Right lobe of liver (tissue), 6 donors: ENCODE measurements at regions not wholly inside any gene's neighbourhood (a gene's known extent, or its start where the extent isn't known, plus 50 kb on each side); places are given as distances from the start of the nearest gene placed in this dataset.

Experiments used
- ATAC-seq, 4 donors: fragments of 200-7000 bp; cut with Tn5 transposase; one replicate each; pipeline ENCODE4 v1.9.1; 2020; ENCODE audit warnings: mild to moderate bottlenecking in 4 of 4, moderate library complexity in 4 of 4
- DNase-seq, 3 donors: peaks; one replicate each; pipeline ENCODE4 v3.0.0-alpha.2; 2020
- H3K27ac ChIP-seq, 3 donors: fragments of 200-600 bp; one replicate each; pipeline ENCODE4 v1.8.0; 2022
- H3K27me3 ChIP-seq, 2 donors: fragments of 200-600 bp; one replicate each; pipeline ENCODE4 v1.8.0; 2022
- H3K36me3 ChIP-seq, 4 donors: fragments of 200-600 bp; sonication (generic) in 1 of 4; one replicate each; pipeline versions ENCODE4 v1.5.1 to v1.8.0; 2017 to 2022; ENCODE audit warnings: control low read depth in 1 of 4
- H3K4me1 ChIP-seq, 4 donors: fragments of 200-600 bp; sonication (generic) in 1 of 4; one replicate each; pipeline versions ENCODE4 v1.5.1 to v1.8.0; 2017 to 2022; ENCODE audit warnings: control low read depth in 1 of 4
- H3K4me3 ChIP-seq, 3 donors: fragments of 200-600 bp; one replicate each; pipeline ENCODE4 v1.8.0; 2022
- H3K9me3 ChIP-seq, 4 donors: fragments of 200-600 bp; sonication (generic) in 1 of 4; one replicate each; pipeline versions ENCODE4 v1.5.1 to v1.8.0; 2017 to 2022; ENCODE audit warnings: control low read depth in 1 of 4
- POLR2A ChIP-seq: fragments of 450-650 bp; IDR thresholded peaks from one replicate; pipeline ENCODE4 v1.6.1; 2017; ENCODE audit warnings: antibody characterized with exemption, mild to moderate bottlenecking
- WGBS: methylation state at CpG from one replicate; pipeline ENCODE4 v1.1.6; 2018; ENCODE audit warnings: low coverage, low lambda C conversion rate; ENCODE audit not compliant: insufficient coverage; ENCODE audit errors: missing lambda C conversion rate; 5-methylcytosine and 5-hydroxymethylcytosine counted together
- intact Hi-C, 2 donors: fragments of 100-400 bp; cut with DNase I; formaldehyde crosslinking; loops; one replicate each; pipeline versions ENCODE4 v1.11.2 to v1.14.1; 2022
- TF ChIP-seq, protein P1 (sequence below), 4 donors: fragments of 200-600 bp in 3 of 4; fragments of 450-650 bp in 1 of 4; IDR thresholded peaks; one replicate each; pipeline versions ENCODE4 v1.5.1 to v1.8.0; 2016 to 2022; ENCODE audit warnings: antibody characterized with exemption in 4 of 4, mild to moderate bottlenecking in 2 of 4
- donor health status: DM: no; HTN: yes; CAD: no.
- donor health status: DM: no; HTN: no; CAD: no.
- donor health status: DM: no; HTN: no; CAD: no.
- donor health status: DM: no; HTN: yes; CAD: no.
- donor health status: DM: no; HTN: yes; CAD: no.

DNA sequence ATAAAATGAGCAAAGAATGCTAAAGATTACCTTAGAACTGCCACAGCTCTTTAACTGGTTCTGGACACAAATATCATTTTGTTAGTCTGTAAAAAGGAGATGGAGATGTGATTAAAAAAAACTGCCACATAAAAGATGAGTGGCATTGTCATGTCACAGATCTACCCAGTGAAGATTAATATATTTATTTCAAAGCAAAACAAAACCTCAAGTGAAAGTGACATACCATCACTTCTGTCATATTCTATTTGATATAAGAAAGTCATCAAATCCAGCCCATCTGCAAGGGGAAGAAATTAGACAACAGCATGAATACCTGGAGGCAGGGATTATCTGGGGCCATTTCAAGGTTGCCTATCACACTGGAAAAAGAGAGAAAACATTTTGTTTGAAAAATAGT, 417.6 kb upstream of the LRRTM4 start:
- H3K27me3 ChIP-seq = no peaks in the 10 kb centered on the region
- intact Hi-C loops = no loop called here
- DNase-seq = no peak
- H3K4me1 ChIP-seq = no peaks in the 10 kb centered on the region
- TF ChIP-seq, protein P1, sequence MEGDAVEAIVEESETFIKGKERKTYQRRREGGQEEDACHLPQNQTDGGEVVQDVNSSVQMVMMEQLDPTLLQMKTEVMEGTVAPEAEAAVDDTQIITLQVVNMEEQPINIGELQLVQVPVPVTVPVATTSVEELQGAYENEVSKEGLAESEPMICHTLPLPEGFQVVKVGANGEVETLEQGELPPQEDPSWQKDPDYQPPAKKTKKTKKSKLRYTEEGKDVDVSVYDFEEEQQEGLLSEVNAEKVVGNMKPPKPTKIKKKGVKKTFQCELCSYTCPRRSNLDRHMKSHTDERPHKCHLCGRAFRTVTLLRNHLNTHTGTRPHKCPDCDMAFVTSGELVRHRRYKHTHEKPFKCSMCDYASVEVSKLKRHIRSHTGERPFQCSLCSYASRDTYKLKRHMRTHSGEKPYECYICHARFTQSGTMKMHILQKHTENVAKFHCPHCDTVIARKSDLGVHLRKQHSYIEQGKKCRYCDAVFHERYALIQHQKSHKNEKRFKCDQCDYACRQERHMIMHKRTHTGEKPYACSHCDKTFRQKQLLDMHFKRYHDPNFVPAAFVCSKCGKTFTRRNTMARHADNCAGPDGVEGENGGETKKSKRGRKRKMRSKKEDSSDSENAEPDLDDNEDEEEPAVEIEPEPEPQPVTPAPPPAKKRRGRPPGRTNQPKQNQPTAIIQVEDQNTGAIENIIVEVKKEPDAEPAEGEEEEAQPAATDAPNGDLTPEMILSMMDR (IDR thresholded peaks at IDR 0.05) = no peak
- TF ChIP-seq POLR2A = no peak
- no peak overlapping the region for H3K27ac ChIP-seq
- H3K4me3 ChIP-seq = no peak overlapping the region
- H3K36me3 ChIP-seq = no peaks in the 10 kb centered on the region
- no peaks in the 10 kb centered on the region for H3K9me3 ChIP-seq
- ATAC-seq = no peak

DNA sequence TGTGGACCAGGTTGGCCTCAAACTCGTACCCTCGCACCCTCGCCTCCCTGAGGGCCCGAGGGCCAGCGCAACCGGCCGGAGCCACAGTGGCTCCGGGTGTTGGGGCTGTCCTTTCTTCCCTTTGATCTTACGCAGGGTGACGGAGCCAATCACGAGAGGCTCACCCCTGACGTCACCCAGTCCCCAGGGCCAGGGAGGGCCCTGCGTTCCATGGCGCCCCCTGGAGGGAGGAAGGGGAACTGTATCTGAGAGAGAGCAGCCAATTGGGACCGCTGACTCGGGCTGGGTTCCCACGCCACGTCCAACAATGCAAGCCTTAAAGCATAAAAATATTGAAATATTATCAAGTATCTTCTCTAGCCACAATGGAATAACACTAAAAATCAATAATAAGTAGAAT, 432.8 kb upstream of the LRRTM4 start:
- intact Hi-C loops = no loop called here
- 81% methylated on average over 14 of the region's 18 CpGs for WGBS
- no peaks in the 10 kb centered on the region for H3K9me3 ChIP-seq
- ATAC-seq (no peak), DNase-seq (no peak)
- H3K4me3 ChIP-seq = no peak overlapping the region
- no peaks in the 10 kb centered on the region for H3K27me3 ChIP-seq
- H3K36me3 ChIP-seq = no peaks in the 10 kb centered on the region
- H3K27ac ChIP-seq = no peak overlapping the region
- no peak for TF ChIP-seq POLR2A
- TF ChIP-seq, protein P1 (IDR thresholded peaks at IDR 0.05) = no peak
- no peaks in the 10 kb centered on the region for H3K4me1 ChIP-seq

DNA sequence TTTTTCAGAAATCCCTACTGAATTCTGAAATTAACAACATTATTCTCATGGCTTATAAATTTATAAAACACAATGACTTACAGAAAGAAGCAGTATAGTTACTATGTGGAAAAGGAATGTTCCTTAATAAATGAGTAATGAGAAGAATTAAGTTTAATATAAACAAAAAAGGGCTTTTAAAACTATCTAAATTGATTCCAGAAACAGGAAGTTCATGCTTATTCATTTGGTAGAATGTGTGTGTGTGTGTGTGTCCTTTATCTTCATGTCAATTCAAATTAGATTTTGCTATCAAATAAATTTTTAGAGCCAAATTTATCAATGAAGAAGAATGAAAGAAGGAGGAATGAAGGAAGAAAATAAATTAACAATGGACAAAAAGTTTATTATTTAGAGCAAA, 440.8 kb upstream of the LRRTM4 start:
- H3K4me1 ChIP-seq = no peaks in the 10 kb centered on the region

DNA sequence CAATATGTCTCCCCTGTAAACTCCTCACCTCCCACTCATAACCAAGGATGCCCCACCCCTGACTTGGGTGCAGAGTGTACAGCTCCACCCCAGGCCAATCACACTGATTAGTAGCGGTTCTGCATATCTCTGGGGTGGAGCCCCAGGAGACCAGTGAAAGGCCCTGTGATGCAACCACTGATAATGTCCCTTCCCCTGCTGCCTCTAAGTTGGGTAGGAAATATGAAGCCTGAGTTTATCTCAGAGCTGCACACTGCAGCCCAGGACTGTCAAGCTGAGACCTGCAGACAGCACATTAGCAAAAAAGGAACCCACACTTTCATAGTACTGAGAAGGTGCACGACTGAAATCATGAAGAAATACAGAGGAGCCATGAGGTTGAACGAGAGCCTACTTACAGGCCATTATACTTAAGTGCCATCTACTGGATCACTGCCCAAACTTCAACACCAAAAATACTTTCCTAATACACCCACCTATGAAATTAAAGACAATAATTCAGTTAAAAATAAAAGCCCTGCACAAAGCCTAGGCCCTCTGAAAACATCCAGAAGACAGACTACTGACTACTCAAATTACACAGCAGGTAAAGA, 455.4 kb upstream of the LRRTM4 start:
- DNase-seq (no peak), ATAC-seq (no peak)
- Histone ChIP-seq H3K4me3 (no peak overlapping the region), H3K36me3 (no peaks in the 10 kb centered on the region), H3K27ac (no peak overlapping the region), H3K27me3 (no peaks in the 10 kb centered on the region), H3K4me1 (no peaks in the 10 kb centered on the region), H3K9me3 (no peaks in the 10 kb centered on the region)
- TF ChIP-seq, protein P1 (IDR thresholded peaks at IDR 0.05) = no peak
- TF ChIP-seq POLR2A = no peak
- intact Hi-C loops = no loop called here
- WGBS = 36% methylated on average over 3 of the region's 3 CpGs

More for the DNA sequence above, 440.8 kb upstream of the LRRTM4 start:
- DNase-seq (no peak), ATAC-seq (no peak)
- H3K27me3 ChIP-seq = no peaks in the 10 kb centered on the region
- no peaks in the 10 kb centered on the region for H3K36me3 ChIP-seq
- intact Hi-C loops = no loop called here
- no peak overlapping the region for H3K27ac ChIP-seq
- no peak for TF ChIP-seq POLR2A
- TF ChIP-seq, protein P1 (IDR thresholded peaks at IDR 0.05) = no peak
- H3K9me3 ChIP-seq = no peaks in the 10 kb centered on the region
- H3K4me3 ChIP-seq = no peak overlapping the region

DNA sequence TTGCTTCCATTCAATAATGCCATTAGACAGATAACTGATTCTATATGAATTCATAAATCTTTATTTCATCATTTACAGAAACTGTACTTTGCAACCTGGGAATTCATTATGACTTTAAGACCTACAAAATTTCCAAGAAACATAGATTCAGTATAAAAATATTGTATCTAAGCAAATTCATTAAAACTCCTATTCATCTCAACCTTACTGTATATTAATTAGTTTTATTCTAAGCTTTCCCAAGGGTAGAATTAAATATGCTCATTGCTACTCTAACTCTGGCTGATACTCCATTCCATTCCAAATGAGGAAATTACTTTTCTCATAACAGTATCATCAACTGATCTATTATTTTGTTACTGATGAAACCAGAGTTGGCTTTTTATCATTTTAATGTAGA, 473.0 kb upstream of the LRRTM4 start:
- Histone ChIP-seq H3K4me1 (no peaks in the 10 kb centered on the region), H3K27me3 (no peaks in the 10 kb centered on the region), H3K9me3 (no peaks in the 10 kb centered on the region), H3K36me3 (no peaks in the 10 kb centered on the region), H3K4me3 (no peak overlapping the region), H3K27ac (no peak overlapping the region)
- DNase-seq (no peak), ATAC-seq (no peak)
- intact Hi-C loops = no loop called here
- TF ChIP-seq POLR2A = no peak
- TF ChIP-seq, protein P1 (IDR thresholded peaks at IDR 0.05) = no peak
